GM10266 (cell line): ENCODE measurements at regions not wholly inside any gene's neighbourhood (a gene's known extent, or its start where the extent isn't known, plus 50 kb on each side); places are given as distances from the start of the nearest gene placed in this dataset.

Source experiments
- DNase-seq: peaks from one replicate; pipeline ENCODE4 v3.0.0; 2012; ENCODE audit errors: extremely low spot score
- CTCF ChIP-seq: IDR thresholded peaks from 2 replicates; pipeline ENCODE4 v1.5.1; 2012; ENCODE audit warnings: mild to moderate bottlenecking, low read depth; ENCODE audit not compliant: control insufficient read depth, insufficient read depth; ENCODE audit errors: missing control alignments

DNA sequence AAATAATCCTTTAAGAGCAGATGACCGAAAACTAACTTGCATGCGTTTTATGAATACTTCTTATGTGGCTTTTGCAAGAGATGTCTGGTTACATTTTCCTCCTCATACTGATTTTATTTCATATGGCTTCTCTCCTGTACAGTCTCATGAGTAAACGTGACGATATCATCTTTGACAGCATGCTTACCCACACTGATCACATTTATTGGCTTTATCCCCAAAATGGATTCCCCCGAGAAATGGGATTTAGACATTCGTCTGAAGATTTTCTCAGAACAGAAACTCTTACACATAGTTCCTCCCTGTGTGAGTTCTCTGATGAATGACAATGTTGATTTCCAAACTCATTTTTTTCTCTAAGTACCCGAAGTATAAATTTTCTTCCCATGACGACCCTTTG lies 939.7 kb upstream of the LCORL start:
- no peak for DNase-seq

DNA sequence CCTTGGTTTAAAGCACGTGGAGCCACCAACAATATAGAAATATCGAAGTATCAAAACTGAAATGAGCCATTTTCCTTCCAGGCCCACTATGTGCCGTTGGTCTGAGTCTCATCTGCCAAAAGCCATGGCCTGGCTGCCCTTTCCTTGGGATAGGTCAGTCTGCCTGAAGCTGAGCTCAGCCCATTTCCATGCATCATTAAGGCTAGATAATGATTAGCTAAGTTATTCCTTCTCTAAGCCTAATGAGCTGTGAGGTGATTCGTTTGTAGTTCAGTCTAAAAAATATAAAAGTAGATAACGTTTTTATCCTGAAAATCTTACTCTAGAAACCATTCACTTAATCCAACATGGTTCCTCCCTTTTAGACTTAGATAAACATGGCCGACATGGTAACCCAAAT lies 936.2 kb upstream of the LCORL start:
- no peak for TF ChIP-seq CTCF
- no peak for DNase-seq

More for the DNA sequence above, 939.7 kb upstream of the LCORL start:
- TF ChIP-seq CTCF: no peak

DNA sequence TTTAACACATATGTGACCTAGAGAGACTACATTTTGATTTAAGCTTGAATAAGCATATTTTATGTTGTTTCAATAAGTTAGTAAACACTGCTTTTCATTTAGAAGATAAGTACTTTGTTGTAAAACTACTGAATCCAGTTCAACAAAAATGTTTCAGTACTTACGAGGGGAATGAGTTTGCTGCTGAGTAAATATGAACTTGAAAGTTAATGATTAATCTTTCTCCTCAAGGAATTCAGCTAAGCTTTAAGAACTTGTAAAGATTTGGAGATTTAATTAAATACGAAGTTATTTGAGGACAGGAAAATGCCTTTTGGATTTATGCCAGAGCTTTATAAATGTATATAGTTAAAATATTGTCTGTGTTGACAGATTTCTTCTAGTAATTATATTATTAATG lies 933.0 kb upstream of the LCORL start:
- no peak for DNase-seq
- TF ChIP-seq CTCF: no peak

GRCh38 chr4:18953613-18954012 lies 932.1 kb upstream of the LCORL start:
- DNase-seq: no peak
- no peak for TF ChIP-seq CTCF

DNA sequence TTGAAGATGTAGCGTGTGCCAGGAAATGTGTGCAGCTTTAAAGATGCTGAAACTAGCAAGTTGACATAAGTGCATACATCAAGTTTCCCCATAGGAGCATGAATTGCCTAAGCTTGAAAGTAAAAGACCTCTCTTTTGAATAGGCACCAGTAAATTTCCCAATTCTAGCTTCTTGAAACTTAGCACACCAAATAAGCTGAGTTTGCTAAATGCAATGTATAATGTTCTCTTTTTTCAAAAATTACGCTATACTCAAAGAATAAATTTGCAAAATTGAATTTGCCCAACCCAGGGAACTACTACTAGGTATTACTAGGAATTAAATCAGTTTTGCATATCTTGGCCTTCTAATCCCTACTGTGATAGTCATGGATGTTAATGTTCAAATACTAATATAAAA lies 923.9 kb upstream of the LCORL start:
- TF ChIP-seq CTCF: no peak
- no peak for DNase-seq

GRCh38 chr4:18942874-18943273 lies 921.3 kb upstream of the LCORL start:
- no peak for TF ChIP-seq CTCF
- no peak for DNase-seq

- TF ChIP-seq CTCF: no peak
- no peak for DNase-seq
Observed at GRCh38 chr4:18938343-18939099, 917.0 kb upstream of the LCORL start.
